Neural progenitor cell (in vitro differentiated cells): ENCODE measurements at regions not wholly inside any gene's neighbourhood (a gene's known extent, or its start where the extent isn't known, plus 50 kb on each side); places are given as distances from the start of the nearest gene placed in this dataset.

Source experiments
- DNase-seq: peaks from one replicate; pipeline ENCODE4 v3.0.0-alpha.2; 2016; ENCODE audit warnings: low spot score
- H2AFZ ChIP-seq: fragments of 200-600 bp; sonication (generic); replicated peaks from 2 replicates; pipeline ENCODE4 v1.6.1; 2016; ENCODE audit warnings: antibody characterized with exemption
- H3F3A ChIP-seq: fragments of 200-600 bp; sonication (generic); 2 replicates; pipeline ENCODE4 v1.6.1; 2016; ENCODE audit warnings: antibody characterized with exemption, low read depth
- H3K27ac ChIP-seq: fragments of 200-600 bp; sonication (generic); 2 replicates; pipeline ENCODE4 v1.5.1; 2016; ENCODE audit warnings: mild to moderate bottlenecking
- H3K27me3 ChIP-seq: fragments of 200-600 bp; sonication (generic); 2 replicates; pipeline ENCODE4 v1.6.1; 2016; ENCODE audit warnings: mild to moderate bottlenecking, moderate library complexity
- H3K36me3 ChIP-seq: fragments of 200-600 bp; sonication (generic); 2 replicates; pipeline ENCODE4 v1.5.1; 2016
- H3K4me1 ChIP-seq: fragments of 200-600 bp; sonication (generic); 2 replicates; pipeline ENCODE4 v1.6.1; 2016; ENCODE audit warnings: mixed run types
- H3K4me2 ChIP-seq: fragments of 200-600 bp; sonication (generic); 2 replicates; pipeline ENCODE4 v1.6.1; 2016
- H3K4me3 ChIP-seq: fragments of 200-600 bp; sonication (generic); 2 replicates; pipeline ENCODE4 v1.5.1; 2016
- H3K79me2 ChIP-seq: fragments of 200-600 bp; sonication (generic); 2 replicates; pipeline ENCODE4 v1.6.1; 2016; ENCODE audit warnings: low read depth
- H3K9ac ChIP-seq: fragments of 200-600 bp; sonication (generic); 2 replicates; pipeline ENCODE4 v1.6.1; 2016
- H3K9me3 ChIP-seq: fragments of 200-600 bp; sonication (generic); 2 replicates; pipeline ENCODE4 v1.5.1; 2016; ENCODE audit warnings: low read depth
- H4K20me1 ChIP-seq: fragments of 200-600 bp; sonication (generic); 2 replicates; pipeline ENCODE4 v1.6.1; 2016; ENCODE audit warnings: low read depth
- H3K27ac Mint-ChIP-seq: 3 replicates; pipeline ENCODE4 v1.8.0; 2021; ENCODE audit warnings: mixed read lengths
- H3K27me3 Mint-ChIP-seq: 2 replicates; pipeline ENCODE4 v1.8.0; 2022; ENCODE audit warnings: low read depth, mild to moderate bottlenecking, inconsistent platforms, moderate library complexity, mixed read lengths; ENCODE audit not compliant: insufficient read depth
- H3K36me3 Mint-ChIP-seq: 3 replicates; pipeline ENCODE4 v1.8.0; 2021; ENCODE audit warnings: mixed read lengths
- H3K4me1 Mint-ChIP-seq: 3 replicates; pipeline ENCODE4 v1.8.0; 2021; ENCODE audit warnings: mixed read lengths
- H3K4me3 Mint-ChIP-seq: 3 replicates; pipeline ENCODE4 v1.8.0; 2021; ENCODE audit warnings: mild to moderate bottlenecking, moderate library complexity, mixed read lengths
- H3K9me3 Mint-ChIP-seq: 3 replicates; pipeline ENCODE4 v1.8.0; 2020; ENCODE audit warnings: mixed read lengths
- EZH2 ChIP-seq: fragments of 200-600 bp; sonication (generic); IDR thresholded peaks from 2 replicates; pipeline ENCODE4 v1.6.1; 2017; ENCODE audit warnings: antibody characterized with exemption, mild to moderate bottlenecking, moderate library complexity
- EZH2phosphoT487 ChIP-seq: fragments of 200-600 bp; sonication (generic); IDR thresholded peaks from 2 replicates; pipeline ENCODE4 v1.6.1; 2017; ENCODE audit warnings: antibody characterized with exemption
- TF ChIP-seq, protein P1 (sequence below): fragments of 200-600 bp; sonication (generic); IDR thresholded peaks from 2 replicates; pipeline ENCODE4 v1.5.1; 2017; ENCODE audit warnings: antibody characterized with exemption, mild to moderate bottlenecking

DNA sequence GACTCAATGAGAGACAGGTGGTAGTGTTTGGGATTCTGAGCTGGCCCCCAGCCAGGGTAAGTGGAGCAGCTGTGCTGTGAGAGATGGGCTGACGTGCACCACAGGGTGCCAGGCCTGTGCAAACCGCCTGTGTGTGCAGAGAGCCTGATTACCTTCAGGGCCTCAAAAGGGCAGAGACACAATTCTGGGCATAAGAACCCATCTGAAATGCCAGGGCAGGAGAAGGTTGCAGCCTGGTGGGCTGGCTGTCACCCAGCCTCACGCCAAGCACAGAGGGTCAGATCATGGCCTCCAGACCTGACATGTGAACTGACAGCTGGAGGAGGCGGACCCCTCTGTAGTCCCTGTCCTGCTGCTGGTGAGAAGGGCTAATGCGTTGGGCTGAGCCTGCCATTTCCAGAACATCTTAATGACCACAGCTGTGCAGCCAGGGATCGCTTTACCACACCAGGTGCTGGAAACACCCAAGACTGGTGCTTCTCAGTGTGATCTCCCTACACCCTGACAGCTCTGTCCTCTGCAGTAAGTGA is 100.9 kb downstream of the ARL4C start:
- Mint-ChIP-seq H3K27me3 (peaks cover 9% of the 10 kb centered on the region), H3K4me1 (peaks cover 37% of the 10 kb centered on the region), H3K36me3 (no peaks in the 10 kb centered on the region), H3K9me3 (peaks cover 8% of the 10 kb centered on the region), H3K4me3 (peak overlapping the region; percentile 26), H3K27ac (no peak overlapping the region)
- no peaks in the 10 kb centered on the region for H3K36me3 ChIP-seq
- TF ChIP-seq EZH2 = no peak
- TF ChIP-seq EZH2phosphoT487 = no peak
- TF ChIP-seq, protein P1, sequence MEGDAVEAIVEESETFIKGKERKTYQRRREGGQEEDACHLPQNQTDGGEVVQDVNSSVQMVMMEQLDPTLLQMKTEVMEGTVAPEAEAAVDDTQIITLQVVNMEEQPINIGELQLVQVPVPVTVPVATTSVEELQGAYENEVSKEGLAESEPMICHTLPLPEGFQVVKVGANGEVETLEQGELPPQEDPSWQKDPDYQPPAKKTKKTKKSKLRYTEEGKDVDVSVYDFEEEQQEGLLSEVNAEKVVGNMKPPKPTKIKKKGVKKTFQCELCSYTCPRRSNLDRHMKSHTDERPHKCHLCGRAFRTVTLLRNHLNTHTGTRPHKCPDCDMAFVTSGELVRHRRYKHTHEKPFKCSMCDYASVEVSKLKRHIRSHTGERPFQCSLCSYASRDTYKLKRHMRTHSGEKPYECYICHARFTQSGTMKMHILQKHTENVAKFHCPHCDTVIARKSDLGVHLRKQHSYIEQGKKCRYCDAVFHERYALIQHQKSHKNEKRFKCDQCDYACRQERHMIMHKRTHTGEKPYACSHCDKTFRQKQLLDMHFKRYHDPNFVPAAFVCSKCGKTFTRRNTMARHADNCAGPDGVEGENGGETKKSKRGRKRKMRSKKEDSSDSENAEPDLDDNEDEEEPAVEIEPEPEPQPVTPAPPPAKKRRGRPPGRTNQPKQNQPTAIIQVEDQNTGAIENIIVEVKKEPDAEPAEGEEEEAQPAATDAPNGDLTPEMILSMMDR = no peak
- peaks cover 10% of the 10 kb centered on the region for H3F3A ChIP-seq
- H3K9me3 ChIP-seq = no peaks in the 10 kb centered on the region
- peak overlapping the region; percentile 9 for H2AFZ ChIP-seq
- H3K27me3 ChIP-seq = no peaks in the 10 kb centered on the region
- peak overlapping the region; percentile 26 for H3K27ac ChIP-seq
- H3K9ac ChIP-seq = no peak overlapping the region
- no peak overlapping the region for H3K4me3 ChIP-seq
- DNase-seq = peak; percentile 37
- H4K20me1 ChIP-seq = no peaks in the 10 kb centered on the region
- peaks cover 12% of the 10 kb centered on the region for H3K4me1 ChIP-seq
- H3K4me2 ChIP-seq = peak overlapping the region; percentile 15
- no peaks in the 10 kb centered on the region for H3K79me2 ChIP-seq

DNA sequence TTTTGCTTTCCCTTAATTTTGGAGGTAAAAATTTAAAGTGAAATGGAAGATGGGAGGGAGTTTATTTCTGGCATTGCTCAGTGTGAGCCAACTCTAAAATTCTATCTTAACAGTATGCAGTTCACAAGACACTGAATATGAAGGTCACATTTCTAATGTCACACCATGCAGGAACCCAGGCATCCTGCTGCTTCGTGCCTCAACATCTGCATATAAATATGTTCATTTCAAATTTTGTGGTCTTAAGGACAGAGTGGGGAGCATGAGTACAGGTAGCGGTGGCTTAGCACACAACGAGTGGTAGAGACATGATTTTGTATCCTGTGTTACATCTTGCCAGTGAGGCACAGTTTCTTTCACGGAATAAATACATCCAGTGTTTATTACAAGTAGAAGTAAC is 102.4 kb downstream of the ARL4C start:
- H3K27me3 ChIP-seq = no peaks in the 10 kb centered on the region
- Mint-ChIP-seq H3K4me1 (peaks cover 41% of the 10 kb centered on the region), H3K27ac (no peak overlapping the region), H3K9me3 (peaks cover 2% of the 10 kb centered on the region), H3K27me3 (peaks cover 4% of the 10 kb centered on the region), H3K4me3 (no peak overlapping the region), H3K36me3 (no peaks in the 10 kb centered on the region)
- no peaks in the 10 kb centered on the region for H3K9me3 ChIP-seq
- peaks cover 12% of the 10 kb centered on the region for H3K4me1 ChIP-seq
- H3K4me3 ChIP-seq = no peak overlapping the region
- H3K79me2 ChIP-seq = no peaks in the 10 kb centered on the region
- no peak overlapping the region for H2AFZ ChIP-seq
- H3K27ac ChIP-seq = no peak overlapping the region
- no peaks in the 10 kb centered on the region for H4K20me1 ChIP-seq
- no peak for TF ChIP-seq EZH2
- TF ChIP-seq, protein P1 = no peak
- no peak for TF ChIP-seq EZH2phosphoT487
- no peak for DNase-seq
- H3K36me3 ChIP-seq = no peaks in the 10 kb centered on the region
- no peak overlapping the region for H3K9ac ChIP-seq
- H3F3A ChIP-seq = peaks cover 10% of the 10 kb centered on the region
- no peak overlapping the region for H3K4me2 ChIP-seq

DNA sequence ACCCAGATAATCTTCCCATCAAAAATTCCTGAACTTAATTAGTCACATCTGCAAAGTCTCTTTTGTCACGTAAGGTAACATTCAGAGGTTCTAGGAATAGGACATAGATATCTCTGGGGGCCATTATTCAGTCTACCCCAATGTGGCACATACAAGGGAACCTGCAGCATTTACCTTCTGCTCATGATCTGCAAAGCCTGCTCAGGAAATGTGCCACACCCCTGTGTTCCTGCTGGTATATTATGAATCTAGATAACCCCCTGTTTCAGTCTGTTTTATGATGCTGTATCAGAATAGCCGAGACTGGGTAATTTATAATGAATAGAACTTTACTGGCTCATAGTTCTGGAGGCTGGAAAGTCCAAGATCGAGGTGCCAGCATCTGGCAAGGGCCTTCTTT is 103.5 kb downstream of the ARL4C start:
- Histone ChIP-seq H3F3A (peaks cover 10% of the 10 kb centered on the region), H3K4me3 (no peak overlapping the region), H3K9me3 (no peaks in the 10 kb centered on the region), H3K4me1 (peaks cover 12% of the 10 kb centered on the region), H3K36me3 (no peaks in the 10 kb centered on the region), H3K9ac (no peak overlapping the region), H3K27ac (no peak overlapping the region), H3K79me2 (no peaks in the 10 kb centered on the region), H3K27me3 (no peaks in the 10 kb centered on the region), H2AFZ (no peak overlapping the region), H4K20me1 (no peaks in the 10 kb centered on the region), H3K4me2 (no peak overlapping the region)
- TF ChIP-seq EZH2 = no peak
- TF ChIP-seq, protein P1 = no peak
- no peak for TF ChIP-seq EZH2phosphoT487
- H3K36me3 Mint-ChIP-seq = no peaks in the 10 kb centered on the region
- H3K9me3 Mint-ChIP-seq = peaks cover 5% of the 10 kb centered on the region
- H3K4me1 Mint-ChIP-seq = peaks cover 41% of the 10 kb centered on the region
- H3K27ac Mint-ChIP-seq = no peak overlapping the region
- H3K4me3 Mint-ChIP-seq = no peak overlapping the region
- DNase-seq = no peak
- peaks cover 3% of the 10 kb centered on the region for H3K27me3 Mint-ChIP-seq
